ENCODE measurements at regions not wholly inside any gene's neighbourhood (a gene's known extent, or its start where the extent isn't known, plus 50 kb on each side); places are given as distances from the start of the nearest gene placed in this dataset.

DNA sequence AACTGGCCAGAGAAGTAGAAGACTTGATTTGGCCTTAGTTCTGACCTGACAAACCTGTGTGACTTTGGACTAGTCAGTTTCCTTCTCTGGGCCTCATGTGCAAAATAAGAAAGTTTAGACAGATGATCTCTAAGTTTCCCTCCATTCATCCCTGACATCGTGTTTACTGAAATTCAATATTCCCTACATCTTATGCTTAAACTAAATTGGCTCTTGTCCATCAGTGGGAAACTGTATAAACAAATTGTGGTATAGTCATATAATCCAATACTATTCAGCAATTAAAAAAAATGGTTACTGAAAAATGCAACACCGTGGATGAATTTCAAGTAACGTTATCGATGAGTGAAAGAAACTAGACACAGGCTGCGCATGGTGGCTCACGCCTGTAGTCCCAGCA lies 64.4 kb upstream of the HRH1 start:
- Mint-ChIP-seq H3K36me3 (no peaks in the 10 kb centered on the region), H3K27ac (no peak overlapping the region), H3K9me3 (no peaks in the 10 kb centered on the region), H3K4me3 (no peak overlapping the region), H3K4me1 (no peaks in the 10 kb centered on the region), H3K27me3 (no peaks in the 10 kb centered on the region)
- no peak for DNase-seq

- H3K4me3 Mint-ChIP-seq, result no peak overlapping the region
- H3K27me3 Mint-ChIP-seq, result no peaks in the 10 kb centered on the region
- no peaks in the 10 kb centered on the region for H3K9me3 Mint-ChIP-seq
- DNase-seq, result no peak
- H3K4me1 Mint-ChIP-seq, result no peaks in the 10 kb centered on the region
- H3K36me3 Mint-ChIP-seq, result no peaks in the 10 kb centered on the region
- no peak overlapping the region for H3K27ac Mint-ChIP-seq
These were observed 63.7 kb upstream of the HRH1 start for GRCh38 chr3:11090551-11090950.

GRCh38 chr3:11091088-11091590 lies 63.2 kb upstream of the HRH1 start:
- Mint-ChIP-seq H3K4me3 (no peak overlapping the region), H3K9me3 (no peaks in the 10 kb centered on the region), H3K36me3 (no peaks in the 10 kb centered on the region), H3K4me1 (peaks cover 2% of the 10 kb centered on the region), H3K27me3 (no peaks in the 10 kb centered on the region), H3K27ac (no peak overlapping the region)
- no peak for DNase-seq

GRCh38 chr3:11091791-11092190 lies 62.5 kb upstream of the HRH1 start:
- no peaks in the 10 kb centered on the region for H3K9me3 Mint-ChIP-seq
- no peaks in the 10 kb centered on the region for H3K27me3 Mint-ChIP-seq
- DNase-seq, result no peak
- peaks cover 6% of the 10 kb centered on the region for H3K4me1 Mint-ChIP-seq
- H3K36me3 Mint-ChIP-seq, result no peaks in the 10 kb centered on the region
- no peak overlapping the region for H3K27ac Mint-ChIP-seq
- H3K4me3 Mint-ChIP-seq, result no peak overlapping the region

DNA sequence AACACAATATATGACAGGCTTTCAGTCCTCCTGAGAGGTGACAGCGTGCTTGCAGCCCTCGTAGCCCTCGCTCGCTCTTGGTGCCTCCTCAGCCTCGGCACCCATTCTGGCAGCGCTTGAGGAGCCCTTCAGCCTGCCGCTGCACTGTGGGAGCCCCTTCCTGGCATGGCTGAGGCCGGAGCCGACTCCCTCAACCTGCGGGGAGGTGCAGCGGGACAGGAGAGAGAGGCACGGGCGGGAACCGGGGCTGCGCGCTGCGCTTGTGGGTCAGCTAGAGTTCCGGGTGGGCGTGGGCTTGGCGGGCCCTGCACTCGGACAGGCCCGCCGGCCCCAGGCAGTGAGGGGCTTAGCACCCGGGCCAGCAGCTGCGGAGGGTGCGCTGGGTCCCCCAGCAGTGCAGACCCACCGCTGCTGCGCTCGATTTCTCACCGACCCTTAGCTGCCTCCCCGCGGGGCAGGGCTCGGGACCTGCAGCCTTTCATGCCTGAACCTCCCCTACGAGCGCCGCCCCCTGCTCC lies 60.4 kb upstream of the HRH1 start:
- Mint-ChIP-seq H3K36me3 (no peaks in the 10 kb centered on the region), H3K27me3 (peaks cover 4% of the 10 kb centered on the region), H3K9me3 (no peaks in the 10 kb centered on the region), H3K4me3 (no peak overlapping the region), H3K27ac (no peak overlapping the region), H3K4me1 (peaks cover 8% of the 10 kb centered on the region)
- no peak for DNase-seq

DNA sequence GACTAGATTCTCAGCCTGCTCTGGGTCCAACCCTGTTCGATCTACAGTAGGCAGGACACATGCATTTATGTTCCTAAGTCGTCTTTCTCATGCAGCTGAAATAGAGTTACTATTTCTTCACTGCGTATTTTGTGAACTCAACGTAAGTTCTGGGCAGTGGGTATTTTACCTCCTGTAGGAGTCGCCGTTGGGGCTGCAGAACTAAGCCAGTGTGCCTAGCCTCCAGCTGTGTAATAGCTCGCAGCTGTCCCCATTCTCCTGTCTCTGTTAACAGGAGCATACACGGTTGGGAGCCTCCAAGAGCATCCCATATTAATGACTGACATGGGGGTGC lies 58.4 kb upstream of the HRH1 start:
- Mint-ChIP-seq H3K27me3 (peaks cover 4% of the 10 kb centered on the region), H3K4me1 (peaks cover 8% of the 10 kb centered on the region), H3K4me3 (no peak overlapping the region), H3K36me3 (no peaks in the 10 kb centered on the region), H3K27ac (no peak overlapping the region), H3K9me3 (no peaks in the 10 kb centered on the region)
- no peak for DNase-seq

- peak; percentile 80 for DNase-seq
- Mint-ChIP-seq H3K4me3 (peak overlapping the region; percentile 3), H3K4me1 (peaks cover 8% of the 10 kb centered on the region), H3K9me3 (no peaks in the 10 kb centered on the region), H3K27ac (peak overlapping the region; percentile 69), H3K36me3 (no peaks in the 10 kb centered on the region), H3K27me3 (peaks cover 7% of the 10 kb centered on the region)
These were observed 57.8 kb upstream of the HRH1 start for GRCh38 chr3:11096266-11097139.

DNA sequence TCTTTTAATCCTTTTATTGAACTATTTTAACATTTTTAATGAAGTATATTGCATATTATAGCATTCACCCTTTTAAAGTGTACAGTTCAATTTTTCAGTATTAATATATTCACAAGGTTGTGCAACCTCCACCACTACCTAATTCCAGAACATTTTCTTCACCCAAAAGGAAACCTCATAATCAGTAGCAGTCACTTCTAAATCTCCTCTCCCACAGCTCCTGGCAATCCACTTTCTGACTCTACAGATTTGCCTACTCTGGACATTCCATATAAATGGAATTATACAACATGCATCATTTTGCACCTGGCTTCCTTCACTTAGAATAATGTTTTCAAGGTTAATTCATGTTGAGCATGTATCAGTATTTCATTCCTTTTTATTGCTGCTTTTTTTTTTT lies 55.0 kb upstream of the HRH1 start:
- H3K27ac Mint-ChIP-seq, result no peak overlapping the region
- DNase-seq, result no peak
- H3K4me1 Mint-ChIP-seq, result peaks cover 8% of the 10 kb centered on the region
- H3K36me3 Mint-ChIP-seq, result peaks cover 2% of the 10 kb centered on the region
- no peak overlapping the region for H3K4me3 Mint-ChIP-seq
- H3K9me3 Mint-ChIP-seq, result peaks cover 7% of the 10 kb centered on the region
- H3K27me3 Mint-ChIP-seq, result peaks cover 11% of the 10 kb centered on the region

Measured in activated naive CD8-positive, alpha-beta T cell treated with anti-CD3 and anti-CD28 coated beads for 36 hours (primary cell).